Right renal cortex interstitium (tissue), 3 donors: ENCODE measurements at regions not wholly inside any gene's neighbourhood (a gene's known extent, or its start where the extent isn't known, plus 50 kb on each side); places are given as distances from the start of the nearest gene placed in this dataset.
"Not testable (repeated sequence)": the region's sequence is repeated elsewhere in the genome, so short reads cannot be mapped to it uniquely, and the experiment has no call there.

Source experiments
- DNase-seq, 3 donors: peaks; one replicate each; pipeline ENCODE4 v3.0.0-alpha.2; 2013; ENCODE audit warnings: low read depth in 3 of 3, low spot score in 2 of 3

DNA sequence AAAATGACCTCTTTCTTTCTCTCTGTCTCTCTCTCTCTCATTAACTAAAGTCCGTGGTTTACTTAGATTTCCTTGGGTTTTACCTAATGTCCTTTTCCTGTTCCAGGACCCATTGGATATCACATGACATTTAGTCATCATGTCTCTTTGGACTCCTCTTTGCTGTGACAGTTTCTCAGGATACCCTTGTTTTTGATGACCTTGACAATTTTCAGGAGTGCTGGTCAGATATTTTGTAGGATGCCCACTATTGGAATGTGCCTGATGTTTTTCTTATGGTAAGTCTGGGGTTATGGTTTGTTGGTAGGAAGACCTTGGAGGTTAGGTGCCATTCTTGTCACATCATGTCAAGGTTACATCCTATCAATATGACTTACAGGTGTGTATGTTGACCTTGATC, 199.2 kb upstream of the HTR1E start:
- DNase-seq: no peak

DNA sequence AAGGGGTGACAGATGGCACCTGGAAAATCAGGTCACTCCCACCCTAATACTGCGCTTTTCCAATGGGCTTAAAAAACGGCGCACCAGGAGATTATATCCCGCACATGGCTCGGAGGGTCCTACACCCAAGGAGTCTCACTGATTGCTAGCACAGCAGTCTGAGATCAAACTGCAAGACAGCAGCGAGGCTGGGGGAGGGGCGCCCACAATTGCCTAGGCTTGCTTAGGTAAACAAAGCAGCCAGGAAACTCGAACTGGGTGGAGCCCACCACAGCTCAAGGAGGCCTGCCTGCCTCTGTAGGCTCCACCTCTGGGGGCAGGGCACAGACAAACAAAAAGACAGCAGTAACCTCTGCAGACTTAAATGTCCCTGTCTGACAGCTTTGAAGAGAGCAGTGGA, 205.7 kb upstream of the HTR1E start:
- not testable (repeated sequence) for DNase-seq

DNA sequence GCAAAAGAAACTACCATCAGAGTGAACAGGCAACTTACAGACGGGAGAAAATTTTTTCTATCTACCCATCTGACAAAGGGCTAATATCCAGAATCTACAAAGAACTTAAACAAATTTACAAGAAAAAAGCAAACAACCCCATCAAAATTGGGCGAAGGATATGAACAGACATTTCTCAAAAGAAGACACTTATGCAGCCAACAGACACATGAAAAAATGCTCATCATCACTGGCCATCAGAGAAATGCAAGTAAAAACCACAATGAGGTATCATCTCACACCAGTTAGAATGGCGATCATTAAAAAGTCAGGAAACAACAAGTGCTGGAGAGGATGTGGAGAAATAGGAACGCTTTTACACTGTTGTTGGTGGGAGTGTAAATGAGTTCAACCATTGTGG, 206.6 kb upstream of the HTR1E start:
- DNase-seq: not testable (repeated sequence)

DNA sequence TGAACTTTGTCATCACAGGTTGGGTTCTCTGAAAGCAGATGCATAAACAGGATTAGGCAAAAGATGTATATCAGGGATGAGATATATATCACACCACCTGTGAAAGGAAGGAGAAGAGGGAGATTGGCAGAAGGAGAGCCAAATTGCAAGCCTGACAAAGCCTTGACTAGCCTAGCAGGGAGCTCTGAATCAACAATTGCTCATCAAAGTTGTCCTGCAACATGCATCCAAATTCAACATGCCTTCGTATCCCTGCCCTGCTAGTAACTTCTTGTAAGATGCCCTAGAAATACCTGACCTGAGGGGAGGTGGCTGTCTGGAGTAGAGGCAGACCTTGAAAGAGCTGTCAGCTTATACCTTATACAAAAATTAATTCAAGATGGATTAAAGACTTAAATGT, 207.1 kb upstream of the HTR1E start:
- no peak for DNase-seq

DNA sequence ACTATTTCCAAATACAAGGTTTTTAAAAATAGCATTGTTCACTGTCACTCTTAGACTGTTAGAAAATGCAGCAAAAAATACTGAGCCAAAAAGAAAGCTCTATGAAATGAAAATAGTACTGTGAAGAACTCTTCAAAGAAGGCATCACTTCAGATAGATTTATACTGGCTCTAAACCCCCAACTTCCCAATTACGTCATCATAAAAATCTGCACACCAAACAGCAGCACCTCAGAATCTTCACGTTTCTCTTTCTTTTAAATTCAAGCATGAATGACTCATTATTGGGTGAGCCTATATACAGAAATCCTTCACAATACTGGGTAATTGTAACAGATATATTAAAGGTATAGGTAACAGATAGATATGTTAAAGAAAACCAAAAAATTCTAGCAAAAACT, 208.4 kb upstream of the HTR1E start:
- no peak for DNase-seq

DNA sequence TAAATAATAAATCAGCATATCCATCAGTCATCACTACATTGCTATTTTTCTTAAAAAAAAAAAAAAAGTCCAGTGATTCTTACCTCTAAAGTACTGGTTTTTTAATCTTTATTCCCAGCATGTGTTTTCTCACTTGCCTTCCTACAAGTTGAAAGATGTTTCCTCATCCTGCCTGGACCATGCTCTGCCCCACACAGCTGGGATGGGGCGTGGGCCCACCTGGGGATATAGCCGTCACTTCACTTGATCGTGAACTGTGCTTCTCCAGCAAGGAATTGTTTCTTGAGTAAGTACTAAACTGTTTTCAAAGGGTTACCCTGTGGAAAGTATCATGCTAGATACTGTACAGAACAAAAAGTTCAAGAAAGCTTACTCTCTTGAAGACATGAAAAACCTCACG, 212.6 kb upstream of the HTR1E start:
- no peak for DNase-seq

DNA sequence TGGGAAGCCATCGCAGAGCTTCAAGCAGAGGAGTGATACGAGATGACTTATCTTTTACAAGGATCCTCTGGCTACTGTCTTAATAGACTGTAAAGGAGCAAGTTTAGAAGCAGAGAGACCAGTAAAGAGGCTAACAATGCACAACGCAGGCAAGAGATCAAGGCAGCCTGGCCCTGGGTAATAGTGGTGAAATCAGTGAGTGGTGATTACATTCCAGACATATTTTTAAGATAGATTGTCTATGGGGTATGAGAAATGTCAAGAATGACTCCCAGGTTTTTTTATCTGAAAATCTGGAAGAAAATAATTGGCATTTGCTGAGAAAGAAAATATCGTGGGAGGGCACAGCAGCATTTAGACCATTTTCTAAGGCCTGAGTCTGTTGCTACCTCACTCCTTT, 213.6 kb upstream of the HTR1E start:
- DNase-seq: no peak

DNA sequence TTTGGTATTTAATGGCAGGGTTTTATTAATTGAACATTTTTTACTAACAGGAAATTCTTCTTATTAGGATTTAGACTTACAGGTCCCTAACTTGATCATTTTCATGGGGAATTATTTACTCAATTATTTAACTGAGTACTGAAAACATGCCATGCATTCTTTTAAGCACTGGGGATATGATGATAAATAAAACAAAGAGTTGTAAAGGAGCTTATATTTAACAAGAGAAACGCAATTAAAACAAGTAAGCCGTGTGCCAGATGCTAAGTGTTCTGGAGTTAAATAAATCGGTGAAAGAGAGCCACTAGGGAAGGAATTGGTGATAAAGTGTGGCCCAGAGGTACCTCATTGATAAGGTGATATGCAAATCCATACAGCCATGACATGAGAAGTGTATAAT, 214.2 kb upstream of the HTR1E start:
- no peak for DNase-seq

DNA sequence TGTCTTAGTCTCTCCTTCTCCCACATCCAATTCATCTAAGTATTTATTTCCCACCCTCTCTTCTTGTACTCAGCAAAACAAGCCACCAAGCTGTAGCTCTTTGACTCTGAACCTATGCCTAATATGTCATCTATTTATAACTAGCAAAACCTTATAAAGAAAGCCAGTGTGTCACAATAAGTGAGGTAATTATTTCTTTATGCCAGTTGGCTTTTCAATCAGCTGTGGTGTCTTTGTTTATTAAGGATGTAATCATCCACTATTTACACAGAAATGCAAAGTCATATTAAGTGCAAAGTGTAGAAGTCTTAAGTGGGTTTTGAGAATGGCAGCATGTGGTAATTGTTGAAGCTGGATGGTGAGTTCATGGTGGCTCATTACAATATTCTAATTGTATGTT, 215.2 kb upstream of the HTR1E start:
- DNase-seq: no peak

DNA sequence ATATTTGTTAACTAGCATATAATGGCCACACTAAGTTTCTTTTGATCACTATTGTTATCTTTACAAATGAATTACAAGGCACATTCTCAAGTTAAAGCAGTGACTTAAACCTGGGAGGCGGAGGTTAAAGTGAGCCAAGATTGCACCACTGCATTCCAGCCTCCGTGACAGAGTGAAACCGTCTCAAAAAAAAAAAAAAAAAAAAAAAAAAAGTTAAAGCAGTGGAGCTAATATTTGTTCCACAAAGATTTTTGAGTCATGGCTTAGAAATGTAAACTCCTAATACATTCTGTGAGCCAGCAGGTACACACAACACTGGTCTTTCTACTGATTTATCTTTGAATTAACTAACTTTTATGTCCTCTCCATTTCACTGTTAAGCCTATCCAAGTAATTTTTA, 221.7 kb upstream of the HTR1E start:
- no peak for DNase-seq

DNA sequence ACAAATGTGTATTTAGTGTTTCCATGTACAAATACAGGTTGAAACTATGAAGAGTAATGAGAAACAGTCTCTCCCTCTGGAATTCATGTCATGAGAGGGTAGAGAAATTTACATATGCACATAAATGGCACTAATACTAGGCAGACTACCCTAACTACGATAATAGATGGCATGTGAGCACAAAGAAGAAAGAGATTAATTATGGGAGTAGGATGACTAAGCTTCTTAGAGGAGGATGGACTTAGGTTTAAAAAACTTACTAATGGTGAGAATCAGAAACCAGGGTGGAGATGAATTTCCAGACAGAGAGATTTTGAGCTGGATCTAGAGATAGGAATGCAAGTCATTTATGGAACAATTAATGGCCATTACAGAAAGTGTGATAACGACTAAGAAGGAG, 225.3 kb upstream of the HTR1E start:
- no peak for DNase-seq

DNA sequence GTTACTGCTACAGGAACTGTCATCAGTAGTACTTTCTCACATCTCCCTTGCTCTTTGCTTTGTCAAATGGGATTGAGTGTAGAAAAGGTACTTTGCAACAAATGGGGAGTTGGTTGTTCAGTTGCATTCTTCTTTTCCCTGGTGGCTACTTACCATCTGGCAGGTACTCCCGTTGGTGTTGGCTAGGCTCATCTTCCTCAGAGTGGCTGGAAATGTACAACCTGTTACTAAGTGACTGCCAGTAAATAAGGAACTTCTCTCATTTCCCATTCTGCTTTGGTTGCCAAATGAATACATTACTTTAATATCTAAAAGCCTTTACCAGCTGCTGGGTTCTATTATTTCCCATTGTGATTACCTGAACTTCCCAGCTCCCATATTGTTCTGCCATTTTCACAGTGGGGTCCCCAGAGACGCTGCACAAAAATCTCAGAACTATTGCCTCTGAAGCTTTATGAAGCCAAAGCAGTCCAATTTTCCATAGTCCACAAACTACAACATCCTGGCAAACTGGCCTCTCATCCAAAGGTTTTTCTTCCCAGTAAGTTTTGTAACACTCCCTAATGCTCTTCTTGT, 229.7 kb upstream of the HTR1E start:
- no peak for DNase-seq

DNA sequence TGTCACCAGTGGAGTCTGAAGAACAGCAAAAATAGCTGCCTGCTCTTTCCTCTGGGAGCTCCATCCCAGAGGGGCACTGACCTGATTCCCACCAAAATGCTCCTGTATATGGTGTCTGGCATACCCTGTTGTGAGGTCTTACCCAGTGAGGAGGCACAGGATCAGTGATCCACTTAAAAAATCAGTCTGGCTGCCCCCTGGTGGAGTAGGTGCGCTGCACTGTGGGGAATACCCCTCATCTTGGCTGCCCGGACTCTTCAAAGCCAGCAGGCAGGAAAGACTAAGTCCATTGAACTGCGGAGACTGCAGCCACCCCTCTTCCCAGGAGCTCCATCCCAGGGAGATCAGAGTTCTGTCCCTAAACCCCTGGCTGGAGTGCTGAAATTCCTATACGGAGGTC, 230.9 kb upstream of the HTR1E start:
- DNase-seq: no peak

DNA sequence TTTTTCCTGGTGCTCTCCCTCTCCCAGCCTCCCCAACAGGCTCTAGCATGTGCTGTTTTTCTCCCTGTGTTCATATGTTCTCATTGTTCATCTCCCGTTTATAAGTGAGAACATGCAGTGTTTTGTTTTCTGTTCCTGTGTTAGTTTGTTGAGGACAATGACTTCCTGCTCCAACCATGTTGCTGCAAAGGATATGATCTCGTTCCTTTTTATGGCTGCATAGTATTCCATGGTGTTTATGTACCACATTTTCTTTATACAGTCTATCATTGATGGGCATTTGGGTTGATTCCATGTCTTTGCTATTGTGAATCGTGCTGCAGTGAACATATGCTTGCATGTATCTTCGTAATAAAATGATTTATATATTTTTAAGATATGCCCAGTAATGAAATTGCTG, 236.1 kb upstream of the HTR1E start:
- not testable (repeated sequence) for DNase-seq

DNA sequence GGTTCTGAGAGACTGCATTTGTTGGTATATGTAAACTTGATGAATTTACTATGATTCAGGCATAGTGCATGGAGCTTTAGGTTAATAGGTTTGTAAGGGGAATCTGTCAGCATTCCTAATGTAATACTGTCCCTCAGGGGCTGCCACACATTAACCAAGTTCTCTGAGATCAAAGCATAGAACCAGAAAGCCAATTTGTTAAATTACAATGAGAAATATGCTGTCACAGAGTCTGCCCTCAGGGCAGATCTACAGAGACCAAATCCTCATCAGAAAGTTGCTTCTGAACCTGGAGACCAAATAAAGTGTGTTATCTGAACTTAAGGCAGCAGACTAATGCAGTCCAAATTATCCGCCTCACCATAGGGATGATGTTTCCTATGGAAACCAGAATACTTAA, 250.8 kb upstream of the HTR1E start:
- no peak for DNase-seq

DNA sequence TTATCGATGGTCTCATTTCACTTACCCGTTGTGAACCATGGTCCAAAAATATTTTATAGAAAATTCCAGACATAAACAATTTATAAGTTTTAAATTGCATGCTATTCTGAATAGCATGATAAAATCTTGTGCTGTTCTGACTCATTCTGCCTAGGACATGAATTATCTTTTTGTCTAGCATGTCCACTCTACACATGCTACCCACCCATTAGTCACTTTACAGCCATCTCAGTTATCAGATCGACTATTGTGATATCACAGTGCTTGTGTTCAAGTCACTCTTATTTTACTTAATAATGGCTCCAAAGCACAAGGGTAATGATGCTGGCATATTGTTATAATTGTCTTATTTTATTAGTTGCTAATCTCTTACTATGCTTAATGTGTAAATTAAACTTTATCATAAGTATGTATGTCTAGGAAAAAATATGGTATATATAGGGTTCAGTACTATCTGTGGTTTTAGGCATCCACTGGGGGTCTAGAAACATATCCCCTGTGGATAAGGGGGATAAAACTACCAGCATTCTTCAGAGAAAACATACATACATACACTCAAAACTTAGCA, 252.0 kb upstream of the HTR1E start:
- DNase-seq: no peak

DNA sequence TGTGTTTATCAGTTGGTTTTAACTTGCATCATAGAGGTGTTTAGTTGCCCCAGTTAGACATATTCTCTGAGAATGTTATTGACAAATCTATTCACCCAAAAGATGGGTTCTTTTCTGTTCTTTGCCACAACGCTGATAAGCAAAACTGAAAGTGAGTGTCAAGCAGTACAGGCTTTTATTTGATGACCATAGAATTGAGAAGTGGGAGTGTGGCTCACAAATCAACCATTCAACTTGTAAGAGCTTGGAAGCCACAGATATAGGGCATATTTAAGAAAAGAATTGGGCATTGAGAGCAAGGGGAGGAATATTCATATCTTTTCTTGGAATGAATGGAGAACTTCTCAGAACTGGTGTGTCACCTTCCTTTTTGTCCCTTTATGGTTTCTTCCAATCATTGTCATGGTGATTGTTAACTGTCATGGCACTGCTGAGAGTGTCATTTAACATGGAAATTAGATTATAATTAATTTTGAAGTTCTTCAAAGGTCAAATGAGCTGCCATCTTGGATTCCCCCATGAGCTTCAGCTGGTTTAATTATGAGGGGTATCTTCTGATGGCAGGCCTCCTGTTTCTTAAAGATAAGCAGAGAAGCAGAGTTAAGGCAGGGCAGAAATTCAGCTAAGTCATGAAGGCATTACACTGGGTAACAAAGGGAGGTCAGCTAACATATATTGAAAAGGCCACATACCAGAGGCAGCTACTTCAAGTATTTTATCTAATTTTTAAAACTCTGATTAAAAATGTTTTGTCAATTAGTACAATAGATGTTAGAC, 254.0 kb upstream of the HTR1E start:
- no peak for DNase-seq

DNA sequence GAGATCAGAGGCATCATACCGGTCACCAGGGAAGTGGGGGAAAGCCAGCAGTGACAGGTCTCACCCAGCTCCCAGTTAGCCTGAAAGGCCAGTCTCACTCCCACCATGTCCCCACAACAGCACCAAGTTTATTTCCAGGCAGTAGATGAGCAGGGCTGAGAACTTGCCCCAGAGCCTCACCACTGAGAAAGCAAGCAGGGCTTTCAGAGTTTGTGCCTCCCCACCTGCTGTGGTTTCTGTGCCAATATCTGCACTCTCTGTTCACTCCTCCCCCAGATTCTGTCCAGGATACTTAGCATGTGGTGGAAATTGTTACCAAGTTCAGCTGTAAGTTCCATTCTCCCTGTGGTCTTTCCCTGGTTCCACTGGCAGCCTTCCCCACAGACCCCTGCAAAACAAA, 255.0 kb upstream of the HTR1E start:
- DNase-seq: no peak

DNA sequence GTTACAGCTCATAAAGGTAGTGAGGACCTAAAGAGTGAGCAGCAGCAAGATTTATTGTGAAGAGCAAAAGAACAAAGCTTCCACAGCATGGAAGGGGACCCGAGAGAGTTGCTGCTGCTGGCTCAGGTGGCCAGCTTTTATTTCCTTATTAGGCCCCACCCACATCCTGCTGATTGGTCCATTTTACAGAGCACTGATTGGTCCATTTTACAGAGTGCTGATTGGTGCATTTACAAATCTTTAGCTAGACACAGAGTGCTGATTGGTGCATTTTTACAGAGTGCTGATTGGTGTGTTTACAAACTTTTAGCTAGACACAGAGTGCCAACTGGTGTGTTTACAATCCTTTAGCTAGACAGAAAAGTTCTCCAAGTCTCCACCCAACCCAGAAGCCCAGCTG, 256.2 kb upstream of the HTR1E start:
- not testable (repeated sequence) for DNase-seq

DNA sequence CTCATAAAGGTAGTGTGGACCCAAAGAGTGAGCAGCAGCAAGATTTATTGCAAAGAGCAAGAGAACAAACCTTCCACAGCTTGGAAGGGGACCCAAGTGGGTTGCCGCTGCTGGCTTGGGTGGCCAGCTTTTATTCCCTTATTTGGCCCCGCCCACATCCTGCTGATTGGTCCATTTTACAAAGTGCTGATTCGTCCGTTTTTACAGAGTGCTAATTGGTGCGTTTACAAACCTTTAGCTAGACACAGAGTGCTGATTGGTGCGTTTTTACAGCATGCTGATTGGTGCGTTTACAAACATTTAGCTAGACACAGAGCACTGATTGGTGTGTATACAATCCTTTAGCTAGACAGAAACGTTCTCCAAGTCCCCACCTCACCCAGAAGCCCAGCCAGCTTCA, 265.2 kb upstream of the HTR1E start:
- not testable (repeated sequence) for DNase-seq

DNA sequence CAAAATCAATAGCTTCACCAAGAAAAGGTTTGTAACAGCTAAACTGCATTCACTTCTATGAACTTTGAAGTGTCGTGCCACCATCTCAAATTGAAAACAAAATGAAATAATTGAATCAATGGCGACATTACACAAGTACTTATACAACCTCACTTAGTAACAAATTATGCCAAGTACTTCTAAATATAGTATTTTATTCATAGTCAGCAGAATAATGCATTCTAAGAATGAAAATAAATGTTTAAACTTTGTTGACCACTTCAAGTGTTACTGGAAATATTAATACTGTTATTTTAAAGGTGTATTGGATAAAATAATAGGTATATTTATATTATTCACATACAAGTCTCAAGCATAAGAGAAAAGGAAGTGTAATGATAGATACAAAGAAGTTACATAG, 280.1 kb upstream of the HTR1E start:
- DNase-seq: no peak

DNA sequence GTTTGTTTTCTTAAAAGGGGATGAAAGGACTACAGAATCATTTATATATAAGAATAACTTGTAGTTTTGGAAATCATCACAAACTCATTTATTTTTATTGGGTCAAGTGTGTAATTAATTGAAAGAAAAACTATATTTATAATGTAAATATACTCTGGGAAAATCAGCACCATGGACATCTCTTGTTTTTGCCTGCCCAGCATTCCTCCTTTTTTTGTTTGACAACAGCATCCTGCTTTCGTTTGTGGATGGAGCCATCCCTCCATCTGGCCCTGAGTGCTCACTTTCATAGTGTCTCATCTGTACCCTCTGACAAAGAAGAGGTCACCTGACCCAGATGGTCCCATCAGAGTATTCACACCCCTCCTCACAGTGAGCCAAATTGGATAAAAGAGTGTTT, 308.2 kb upstream of the HTR1E start:
- no peak for DNase-seq

DNA sequence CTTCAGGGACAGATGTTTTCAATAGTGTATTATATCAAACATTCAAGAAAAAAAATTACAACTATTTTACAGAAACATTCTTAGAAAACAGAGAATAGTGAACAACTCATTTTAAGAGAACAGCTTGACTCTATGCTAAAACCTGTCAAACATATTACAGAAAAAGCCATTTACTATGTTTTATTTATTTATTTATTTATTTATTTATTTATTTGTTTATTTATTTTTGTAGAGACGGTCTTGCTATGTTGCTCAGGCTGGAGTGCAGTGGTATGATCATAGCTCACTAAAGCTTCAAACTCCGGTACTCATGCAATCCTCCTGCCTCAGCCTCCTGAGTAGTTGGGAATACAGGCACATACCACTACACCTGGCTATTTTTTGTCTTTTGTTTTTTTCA, 317.9 kb upstream of the HTR1E start:
- no peak for DNase-seq
